Heart left ventricle (tissue), 16 donors: ENCODE measurements at regions not wholly inside any gene's neighbourhood (a gene's known extent, or its start where the extent isn't known, plus 50 kb on each side); places are given as distances from the start of the nearest gene placed in this dataset.

Experiments used
- ATAC-seq, 4 donors: fragments of 200-7000 bp; cut with Tn5 transposase; one replicate each; pipeline ENCODE4 v1.9.1; 2020 to 2022; ENCODE audit warnings: moderate library complexity in 4 of 4, mild to moderate bottlenecking in 3 of 4, moderate number of reproducible peaks in 1 of 4
- DNase-seq, 5 donors: peaks; one replicate each; pipeline ENCODE4 v3.0.0-alpha.2; 2020
- H3K27ac ChIP-seq, 12 donors: fragments of 200-600 bp; sonication (generic) in 4 of 12; one replicate each; pipeline versions ENCODE4 v1.5.0 to v1.8.0; 2016 to 2022; ENCODE audit warnings: mild to moderate bottlenecking in 2 of 12
- H3K27me3 ChIP-seq, 9 donors: fragments of 200-600 bp; sonication (generic) in 2 of 9; one replicate each; pipeline versions ENCODE4 v1.5.1 to v1.8.0; 2016 to 2022; ENCODE audit warnings: mild to moderate bottlenecking in 3 of 9
- H3K36me3 ChIP-seq, 9 donors: fragments of 200-600 bp; sonication (generic) in 2 of 9; one replicate each; pipeline versions ENCODE4 v1.5.0 to v1.8.0; 2018 to 2022; ENCODE audit warnings: mild to moderate bottlenecking in 2 of 9
- H3K4me1 ChIP-seq, 12 donors: fragments of 200-600 bp; sonication (generic) in 4 of 12; one replicate each; pipeline versions ENCODE4 v1.5.0 to v1.8.0; 2016 to 2022; ENCODE audit warnings: mild to moderate bottlenecking in 3 of 12
- H3K4me3 ChIP-seq, 12 donors: fragments of 200-600 bp; sonication (generic) in 4 of 12; one replicate each; pipeline versions ENCODE4 v1.5.0 to v1.8.0; 2017 to 2022; ENCODE audit warnings: mild to moderate bottlenecking in 9 of 12, moderate library complexity in 4 of 12
- H3K9me3 ChIP-seq, 12 donors: fragments of 200-600 bp; sonication (generic) in 4 of 12; one replicate each; pipeline versions ENCODE4 v1.5.0 to v1.8.0; 2016 to 2022; ENCODE audit warnings: mild to moderate bottlenecking in 1 of 12
- CTCF ChIP-seq, 12 donors: fragments of 200-600 bp; sonication (generic) in 4 of 12; IDR thresholded peaks; one replicate each; pipeline versions ENCODE4 v1.5.0 to v1.8.0; 2018 to 2022; ENCODE audit warnings: antibody characterized with exemption in 12 of 12, mild to moderate bottlenecking in 5 of 12
- POLR2A ChIP-seq, 2 donors: fragments of 450-650 bp; IDR thresholded peaks; one replicate each; pipeline ENCODE4 v1.6.1; 2017; ENCODE audit warnings: antibody characterized with exemption in 2 of 2, mild to moderate bottlenecking in 2 of 2, moderate library complexity in 2 of 2
- WGBS, 4 donors: extraction: QIAGEN DNeasy Blood & Tissue Kit in 2 of 4; methylation state at CpG; one replicate each; pipeline versions ENCODE4 v1.1.5 to v1.1.7; 2013 to 2018; 5-methylcytosine and 5-hydroxymethylcytosine counted together
- intact Hi-C, 10 donors: fragments of 100-400 bp; cut with DNase I; formaldehyde crosslinking; loops; one replicate each; pipeline versions ENCODE4 v1.11.1 to v1.14.2; 2022
- donor health status: ischemic (EF 13 %, LVEDD 7.1; RV severe dilation, severe dysfunction).
- donor health status: healthy with polysubstance abuse.
- donor health status: DM: no; HTN: yes; CAD: no.
- donor health status: DM: no; HTN: no; CAD: no.
- donor health status: ischemic (EF 25% LVEDD 6.9; RV normal size, moderate dysfunction).
- donor health status: ischemic (EF 25% LVEDD 5.7; RV mildly dilated, moderate dysfunction).
- donor health status: healthy.
- donor health status: DM: yes; HTN: yes; CAD: no.
- donor health status: ischemic (EF 35%, LVEDD 5.7; RV mildly dilated, moderate dysfunction).
- donor health status: nonischemic (EF 11% LVEDD 7.7; RV severe dilation, severe dysfunction).
- donor health status: DM: yes; HTN: yes; CAD: no.
- donor health status: PGD.
- donor health status: ischemic (EF 29% LVEDD 5.4; RV normal size, mild dysfunction).
- donor health status: nonischemic (EF 23%, LVEDD 6.1; RV moderate dilation, normal function).

- no peak for TF ChIP-seq POLR2A (IDR thresholded peaks at IDR 0.05)
- no peak for TF ChIP-seq CTCF (IDR thresholded peaks at IDR 0.05)
- Histone ChIP-seq H3K27ac (no peak overlapping the region), H3K9me3 (no peaks in the 10 kb centered on the region), H3K27me3 (peaks cover 0 to 8% (median 0%) of the 10 kb centered on the region in 9 donors), H3K4me3 (no peak overlapping the region), H3K4me1 (no peaks in the 10 kb centered on the region), H3K36me3 (no peaks in the 10 kb centered on the region)
- intact Hi-C loops: no loop called here
- no peak for DNase-seq
- 88 to 94% (median 90%) methylated on average over 4 of the region's 4 CpGs for WGBS, 4 donors
- no peak for ATAC-seq
Observed at GRCh38 chr16:82412770-82413169, 214.0 kb upstream of the CDH13 start.

GRCh38 chr16:82405736-82406135 is 221.0 kb upstream of the CDH13 start:
- whole genome bisulfite sequencing, 4 donors: 75 to 82% (median 76%) methylated on average over 6 of the region's 6 CpGs
- Histone ChIP-seq H3K4me1 (no peaks in the 10 kb centered on the region), H3K4me3 (no peak overlapping the region), H3K36me3 (no peaks in the 10 kb centered on the region), H3K27ac (no peak overlapping the region), H3K9me3 (no peaks in the 10 kb centered on the region), H3K27me3 (peaks cover 0 to 8% (median 0%) of the 10 kb centered on the region in 9 donors)
- ATAC-seq: no peak
- no peak for TF ChIP-seq CTCF (IDR thresholded peaks at IDR 0.05)
- no peak for TF ChIP-seq POLR2A (IDR thresholded peaks at IDR 0.05)
- DNase-seq: no peak
- intact Hi-C loops: no loop called here

GRCh38 chr16:82404586-82405315 is 222.0 kb upstream of the CDH13 start:
- WGBS, 4 donors: 86 to 89% (median 87%) methylated on average over 3 of the region's 3 CpGs
- DNase-seq (no peak), ATAC-seq (no peak)
- H3K27ac ChIP-seq: no peak overlapping the region
- peaks cover 0 to 5% (median 0%) of the 10 kb centered on the region in 9 donors for H3K27me3 ChIP-seq
- H3K36me3 ChIP-seq: no peaks in the 10 kb centered on the region
- no peak overlapping the region for H3K4me3 ChIP-seq
- TF ChIP-seq POLR2A (IDR thresholded peaks at IDR 0.05) (no peak), CTCF (IDR thresholded peaks at IDR 0.05) (no peak)
- H3K9me3 ChIP-seq: no peaks in the 10 kb centered on the region
- intact Hi-C loops: no loop called here
- no peaks in the 10 kb centered on the region for H3K4me1 ChIP-seq

GRCh38 chr16:82402665-82403218 is 224.0 kb upstream of the CDH13 start:
- Histone ChIP-seq H3K4me3 (no peak overlapping the region), H3K9me3 (peaks cover 0 to 3% (median 0%) of the 10 kb centered on the region in 12 donors), H3K27ac (no peak overlapping the region), H3K4me1 (no peaks in the 10 kb centered on the region), H3K36me3 (no peaks in the 10 kb centered on the region), H3K27me3 (peaks cover 0 to 2% (median 0%) of the 10 kb centered on the region in 9 donors)
- DNase-seq (no peak), ATAC-seq (no peak)
- TF ChIP-seq POLR2A (IDR thresholded peaks at IDR 0.05) (no peak), CTCF (IDR thresholded peaks at IDR 0.05) (no peak)
- intact Hi-C loops: no loop called here
- 93 to 97% (median 94%) methylated on average over 5 of the region's 5 CpGs for WGBS, 4 donors
